ENCODE measurements at regions not wholly inside any gene's neighbourhood (a gene's known extent, or its start where the extent isn't known, plus 50 kb on each side); places are given as distances from the start of the nearest gene placed in this dataset.

DNA sequence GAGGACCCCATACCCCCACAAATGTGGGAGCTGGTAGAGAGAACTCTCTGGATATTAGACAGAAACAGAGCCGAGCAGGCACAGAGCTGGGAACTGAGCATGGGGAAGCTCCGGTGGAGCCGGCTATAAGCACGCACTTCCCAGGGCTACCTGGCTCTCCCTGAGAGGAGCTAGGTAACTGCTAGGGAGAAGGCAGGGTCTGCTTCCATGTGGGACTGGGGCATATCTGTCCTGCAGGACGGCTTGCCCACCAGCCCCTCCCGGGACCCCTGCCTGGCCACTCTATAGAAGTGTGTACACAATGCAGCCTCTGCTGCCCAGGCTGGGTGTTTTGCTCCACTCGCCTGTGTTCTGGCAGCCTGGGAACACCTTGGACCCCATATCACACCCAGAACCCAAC, 1537.0 kb upstream of the CDH9 start:
- TF ChIP-seq GATA2 (IDR thresholded peaks at IDR 0.05; ENCODE audit: low read depth, low read length) (no peak), GATA3 (IDR thresholded peaks at IDR 0.05; ENCODE audit: low read depth, low read length) (no peak)

DNA sequence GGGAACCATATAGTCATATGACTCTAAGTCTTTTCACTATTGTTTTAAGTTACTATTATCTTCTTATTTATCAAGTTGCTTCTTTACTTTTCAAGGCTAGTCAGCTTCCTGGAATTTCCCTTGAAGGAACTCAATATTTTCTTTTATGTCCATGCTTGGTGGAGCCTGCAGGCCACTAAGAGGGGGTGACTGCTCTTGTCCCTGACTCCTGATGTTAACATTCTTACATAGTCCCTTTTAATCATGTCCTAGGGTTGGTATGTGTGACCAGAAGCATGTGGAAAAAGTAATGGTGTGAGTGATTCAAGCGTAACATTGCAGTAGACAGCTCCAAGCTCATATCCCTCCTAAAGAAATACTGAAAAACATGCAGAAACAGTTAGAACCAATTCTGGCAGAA, 1536.2 kb upstream of the CDH9 start:
- TF ChIP-seq GATA3 (IDR thresholded peaks at IDR 0.05; ENCODE audit: low read depth, low read length) (no peak), GATA2 (IDR thresholded peaks at IDR 0.05; ENCODE audit: low read depth, low read length) (no peak)

DNA sequence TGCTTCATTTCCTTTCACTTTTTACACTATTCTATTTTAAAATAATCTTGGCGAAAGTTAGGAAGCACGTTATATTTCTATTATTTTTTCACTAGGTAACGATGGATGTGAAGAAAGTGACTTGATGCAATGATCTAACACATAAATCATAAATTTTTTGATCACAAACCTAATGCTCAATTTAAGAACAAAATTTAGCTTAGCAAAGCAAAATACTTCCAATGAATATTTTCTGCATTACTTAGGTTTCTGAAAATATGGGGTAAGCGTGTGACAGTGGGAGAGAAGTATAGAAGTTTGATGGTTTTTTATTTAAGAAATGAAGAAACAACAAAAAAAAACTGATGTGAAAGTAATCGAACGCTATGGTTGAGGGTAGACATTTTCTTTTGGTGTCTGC, 1528.7 kb upstream of the CDH9 start:
- TF ChIP-seq GATA3 (IDR thresholded peaks at IDR 0.05; ENCODE audit: low read depth, low read length), result no peak
- no peak for TF ChIP-seq GATA2 (IDR thresholded peaks at IDR 0.05; ENCODE audit: low read depth, low read length)

DNA sequence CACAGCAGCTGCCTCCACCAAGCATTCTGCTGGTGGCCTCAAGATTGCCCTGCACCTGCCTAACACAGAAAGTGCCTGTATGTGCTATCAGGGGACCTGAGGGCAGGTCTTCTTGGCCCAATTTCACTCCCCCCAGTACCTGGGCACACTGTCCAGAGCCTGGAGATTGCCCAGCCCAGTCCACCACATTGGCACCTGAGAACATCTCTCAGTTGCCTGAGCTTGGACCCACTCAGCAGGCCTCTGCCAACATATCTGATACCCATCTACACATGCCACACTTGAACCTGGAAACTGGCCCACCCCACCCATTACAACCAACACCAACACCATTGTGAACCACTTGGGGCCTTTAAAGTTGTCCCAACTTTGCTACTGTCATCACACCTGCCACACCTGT, 1523.1 kb upstream of the CDH9 start:
- TF ChIP-seq GATA3 (IDR thresholded peaks at IDR 0.05; ENCODE audit: low read depth, low read length), result no peak
- no peak for TF ChIP-seq GATA2 (IDR thresholded peaks at IDR 0.05; ENCODE audit: low read depth, low read length)

DNA sequence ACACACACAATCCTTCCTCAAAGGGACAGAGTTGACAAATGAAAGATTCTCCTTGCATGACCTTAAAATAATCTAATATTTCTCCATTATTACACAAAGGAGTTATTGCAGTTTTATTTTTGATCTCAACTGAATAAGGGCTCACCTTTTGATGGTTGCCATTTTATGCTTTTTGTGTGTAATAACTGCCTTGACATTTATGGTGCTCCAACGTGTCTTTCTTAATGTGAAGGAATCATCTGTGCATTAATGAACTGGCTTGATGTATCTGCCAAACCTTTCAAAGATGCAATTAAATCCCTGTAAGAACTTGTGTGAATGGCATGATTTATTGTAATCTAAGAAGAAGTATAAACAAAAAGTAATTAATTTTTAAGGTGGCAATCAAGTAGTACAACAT, 1519.8 kb upstream of the CDH9 start:
- TF ChIP-seq GATA2 (IDR thresholded peaks at IDR 0.05; ENCODE audit: low read depth, low read length) (no peak), GATA3 (IDR thresholded peaks at IDR 0.05; ENCODE audit: low read depth, low read length) (no peak)

DNA sequence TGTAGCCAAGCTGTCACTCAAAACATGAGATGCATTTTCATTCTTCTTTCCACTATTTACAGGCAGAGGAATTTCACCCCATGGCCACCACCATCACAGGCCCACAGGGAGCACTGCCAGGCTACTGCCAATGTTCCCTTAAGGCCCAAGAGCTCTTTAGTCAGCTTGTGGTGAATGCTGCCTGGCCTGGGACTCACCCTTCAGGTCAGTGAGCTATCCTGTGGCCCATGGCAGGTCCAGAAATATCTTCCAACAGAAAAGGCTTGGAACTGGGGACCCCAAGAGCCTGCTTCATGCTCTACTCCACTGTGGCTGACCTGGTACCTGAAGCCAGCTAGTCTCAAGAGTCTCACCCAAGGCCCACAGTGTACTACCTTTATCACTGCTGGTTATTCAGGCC, 1518.7 kb upstream of the CDH9 start:
- TF ChIP-seq GATA3 (IDR thresholded peaks at IDR 0.05; ENCODE audit: low read depth, low read length) (no peak), GATA2 (IDR thresholded peaks at IDR 0.05; ENCODE audit: low read depth, low read length) (no peak)

DNA sequence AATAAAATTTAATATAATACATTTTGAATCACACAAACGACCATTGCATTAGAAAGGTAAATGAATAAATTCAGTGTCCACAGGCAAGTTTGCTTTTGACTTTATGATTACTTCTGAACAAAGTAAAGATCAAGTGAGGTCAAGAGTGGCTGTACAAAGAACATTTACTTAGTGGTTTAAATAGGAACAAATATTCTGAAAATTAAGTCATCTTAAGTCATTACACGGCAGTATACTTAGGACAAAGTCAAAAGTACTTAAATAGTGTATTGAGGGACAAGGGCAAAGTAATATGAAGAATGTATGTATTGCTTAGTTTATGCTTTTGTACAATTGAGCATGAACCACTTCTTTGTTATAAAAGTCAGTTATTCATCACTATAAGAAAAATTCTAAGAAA, 1511.2 kb upstream of the CDH9 start:
- TF ChIP-seq GATA3 (IDR thresholded peaks at IDR 0.05; ENCODE audit: low read depth, low read length), result no peak
- no peak for TF ChIP-seq GATA2 (IDR thresholded peaks at IDR 0.05; ENCODE audit: low read depth, low read length)

DNA sequence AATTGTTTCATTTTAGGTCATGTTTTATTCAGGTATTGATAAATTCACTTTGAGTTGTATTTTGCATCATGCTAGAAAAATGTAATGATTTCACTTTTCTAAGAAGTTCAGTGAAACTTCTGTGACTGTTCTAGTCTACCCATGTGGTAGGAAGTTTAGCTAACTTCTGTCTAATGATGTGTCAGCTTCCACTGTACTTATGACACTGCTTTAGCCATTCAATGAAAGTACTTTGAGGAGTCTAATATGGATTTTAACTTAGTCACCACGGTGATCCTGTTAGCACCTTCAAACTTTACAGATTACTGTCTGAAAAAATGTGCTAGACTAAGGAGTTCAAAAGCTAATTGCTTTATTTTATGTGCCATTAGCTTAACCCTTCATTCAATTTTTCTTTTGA, 1510.5 kb upstream of the CDH9 start:
- TF ChIP-seq GATA2 (IDR thresholded peaks at IDR 0.05; ENCODE audit: low read depth, low read length), result no peak
- TF ChIP-seq GATA3 (IDR thresholded peaks at IDR 0.05; ENCODE audit: low read depth, low read length), result no peak

DNA sequence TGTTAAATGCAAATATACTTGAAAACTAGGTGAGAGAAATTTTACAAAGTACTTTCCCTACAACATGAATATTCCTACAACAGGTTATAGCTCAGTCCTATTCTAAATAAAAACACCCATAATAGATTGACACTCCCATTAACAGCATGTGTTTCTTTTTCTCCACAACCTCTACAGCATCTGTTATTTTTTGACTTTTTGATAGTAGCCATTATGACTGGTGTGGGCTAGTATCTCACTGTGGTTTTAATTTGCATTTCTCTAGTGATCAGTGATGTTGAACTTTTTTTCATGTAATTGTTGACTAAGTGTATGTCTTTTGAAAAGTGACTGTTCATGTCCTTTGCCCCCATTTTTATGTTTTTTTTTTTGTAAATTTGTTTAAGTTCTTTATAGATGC, 1506.1 kb upstream of the CDH9 start:
- no peak for TF ChIP-seq GATA3 (IDR thresholded peaks at IDR 0.05; ENCODE audit: low read depth, low read length)
- no peak for TF ChIP-seq GATA2 (IDR thresholded peaks at IDR 0.05; ENCODE audit: low read depth, low read length)

DNA sequence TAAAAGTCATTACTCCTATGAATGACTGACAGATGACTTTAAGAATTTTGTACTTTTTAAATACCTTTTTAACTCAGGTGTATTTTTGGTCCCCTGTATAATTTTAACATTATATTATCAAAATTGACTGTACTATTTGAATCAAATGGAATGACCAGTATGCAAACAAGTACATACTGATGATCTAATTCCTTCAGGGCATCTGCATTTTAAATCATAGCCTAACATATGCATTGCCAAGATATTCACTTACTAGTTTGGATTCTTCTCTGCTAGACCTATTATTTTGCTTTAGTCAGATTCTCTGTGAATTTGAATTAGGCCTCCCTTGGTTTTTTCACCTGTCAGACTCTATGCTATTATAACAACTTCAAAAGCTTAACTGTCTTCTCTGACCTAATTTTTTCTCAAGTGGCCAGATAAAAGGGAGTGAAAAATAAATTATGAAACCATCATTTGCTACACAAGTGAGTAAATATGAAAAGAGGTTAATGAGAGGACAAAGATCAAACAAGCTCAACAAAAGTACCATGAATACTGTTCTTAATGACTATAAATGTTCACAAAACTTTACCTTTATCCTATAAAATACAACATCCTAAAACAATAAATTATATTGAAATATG, 1505.2 kb upstream of the CDH9 start:
- TF ChIP-seq GATA2 (IDR thresholded peaks at IDR 0.05; ENCODE audit: low read depth, low read length) (no peak), GATA3 (IDR thresholded peaks at IDR 0.05; ENCODE audit: low read depth, low read length) (no peak)

DNA sequence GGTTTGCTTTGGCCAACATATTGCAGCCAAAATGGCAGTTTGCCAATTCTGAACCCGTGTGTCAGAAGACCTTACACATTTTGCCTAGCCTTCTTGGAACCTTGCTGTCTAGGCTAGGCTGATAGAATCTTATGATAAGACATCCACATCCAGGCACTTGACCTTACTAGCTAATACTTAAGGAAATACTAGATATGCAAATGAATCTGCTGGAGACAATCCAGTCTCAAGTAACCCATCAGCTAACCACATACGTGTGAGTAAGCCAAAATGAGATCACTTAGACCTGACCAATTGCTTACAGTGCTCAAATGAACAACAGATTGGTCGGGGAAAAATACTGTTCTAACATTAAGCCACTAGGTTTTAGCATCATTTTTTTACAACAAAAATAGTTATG, 1504.6 kb upstream of the CDH9 start:
- TF ChIP-seq GATA2 (IDR thresholded peaks at IDR 0.05; ENCODE audit: low read depth, low read length) (no peak), GATA3 (IDR thresholded peaks at IDR 0.05; ENCODE audit: low read depth, low read length) (no peak)

DNA sequence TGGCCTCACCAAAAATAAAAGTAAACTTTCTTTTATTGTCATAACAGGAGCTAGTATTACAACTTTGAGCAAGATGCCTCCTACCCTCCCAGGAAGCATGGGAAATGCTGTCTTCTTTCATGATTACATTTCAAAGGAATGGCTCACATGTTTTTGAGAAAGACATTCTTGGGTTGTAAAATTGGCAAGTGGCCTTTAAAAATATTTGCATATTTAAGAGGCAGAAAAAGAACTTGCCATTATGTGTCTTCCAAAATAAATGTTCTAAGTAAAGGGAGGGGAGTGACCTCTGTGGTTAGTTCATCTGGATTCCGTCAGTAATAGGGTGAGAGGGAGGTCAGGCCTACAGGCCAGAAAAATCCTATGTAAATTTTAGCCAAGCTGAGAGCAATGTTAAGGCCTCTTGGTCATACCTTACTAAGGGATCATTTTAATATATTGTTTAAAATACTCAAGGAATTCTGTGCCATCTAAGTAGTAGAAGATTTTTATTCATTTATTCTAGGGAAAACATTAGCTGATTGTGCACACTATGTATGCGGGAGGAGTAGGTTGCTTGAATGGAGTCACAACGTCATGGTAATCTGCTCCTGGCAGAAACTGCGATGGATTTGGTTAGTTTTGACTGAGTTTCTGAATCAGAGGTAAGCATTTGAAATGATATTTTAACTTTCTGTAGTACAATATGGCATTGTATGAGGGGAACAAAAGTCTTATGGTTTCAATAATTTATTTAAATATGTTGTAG, 1485.7 kb upstream of the CDH9 start:
- TF ChIP-seq GATA3 (IDR thresholded peaks at IDR 0.05; ENCODE audit: low read depth, low read length), result no peak
- TF ChIP-seq GATA2 (IDR thresholded peaks at IDR 0.05; ENCODE audit: low read depth, low read length), result no peak

DNA sequence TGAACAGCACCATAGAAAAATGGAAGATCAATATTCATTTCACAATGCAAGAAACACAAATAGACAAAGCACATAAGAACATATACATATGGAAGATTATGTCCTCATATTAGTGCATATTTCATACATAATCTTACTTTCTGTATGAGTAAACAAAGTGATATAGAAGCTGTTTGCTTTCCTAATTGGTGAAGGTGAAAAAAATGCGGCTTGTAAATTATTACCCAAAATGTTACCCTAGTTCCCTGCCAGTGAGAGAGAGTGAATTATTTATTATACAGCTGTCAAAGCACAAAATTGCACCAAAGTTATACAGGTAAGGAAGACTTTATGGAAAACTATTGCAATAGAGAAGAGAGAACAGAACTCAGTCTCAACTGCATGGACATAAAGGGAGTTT, 1485.0 kb upstream of the CDH9 start:
- no peak for TF ChIP-seq GATA2 (IDR thresholded peaks at IDR 0.05; ENCODE audit: low read depth, low read length)
- TF ChIP-seq GATA3 (IDR thresholded peaks at IDR 0.05; ENCODE audit: low read depth, low read length), result no peak

DNA sequence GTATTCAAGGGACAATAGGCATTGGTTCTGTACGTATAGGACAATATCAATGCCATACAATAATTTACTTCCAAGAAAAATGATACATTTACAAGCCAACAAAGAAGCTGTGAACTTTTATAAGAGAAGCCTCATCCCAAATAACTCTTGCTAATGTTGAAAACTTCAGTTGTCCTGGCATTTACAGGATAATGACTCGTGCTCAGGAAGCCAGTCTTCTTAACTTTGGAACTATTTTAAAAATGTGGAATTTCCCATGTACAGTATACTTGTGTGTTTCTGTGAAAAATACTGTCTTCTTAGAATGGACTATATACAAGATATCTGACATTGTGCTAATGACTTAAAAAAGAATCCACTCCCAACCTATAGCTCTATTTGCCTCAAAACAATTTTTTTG, 1479.3 kb upstream of the CDH9 start:
- TF ChIP-seq GATA2 (IDR thresholded peaks at IDR 0.05; ENCODE audit: low read depth, low read length) (no peak), GATA3 (IDR thresholded peaks at IDR 0.05; ENCODE audit: low read depth, low read length) (no peak)

DNA sequence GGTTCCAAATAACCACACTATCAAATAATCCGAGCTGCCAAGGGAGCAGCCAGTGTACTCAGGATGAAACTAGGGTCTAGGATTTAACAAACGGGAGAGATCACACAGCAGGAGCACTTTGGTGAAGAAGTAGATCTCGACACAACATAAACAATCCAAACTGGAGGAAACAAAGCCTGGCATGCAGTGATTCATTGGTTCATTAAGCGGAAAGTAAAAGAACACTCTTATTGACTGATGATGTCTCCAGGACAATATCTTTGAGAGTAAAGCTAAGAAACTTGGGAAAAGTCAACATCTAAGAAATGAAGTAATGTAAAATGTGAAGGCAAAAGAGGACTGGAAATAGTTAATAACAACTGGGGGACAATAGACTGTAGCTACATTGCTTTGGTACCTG, 1478.3 kb upstream of the CDH9 start:
- no peak for TF ChIP-seq GATA3 (IDR thresholded peaks at IDR 0.05; ENCODE audit: low read depth, low read length)
- no peak for TF ChIP-seq GATA2 (IDR thresholded peaks at IDR 0.05; ENCODE audit: low read depth, low read length)
